WTC11 (cell line): ENCODE measurements at regions not wholly inside any gene's neighbourhood (a gene's known extent, or its start where the extent isn't known, plus 50 kb on each side); places are given as distances from the start of the nearest gene placed in this dataset.

Experiments used
- ATAC-seq: fragments of 200-7000 bp; cut with Tn5 transposase; 2 replicates; pipeline ENCODE4 v1.10.0; 2021; ENCODE audit warnings: mild to moderate bottlenecking, moderate library complexity
- CTCF ChIA-PET: fragments of 300-600 bp; sonication (Branson Sonifier 250); formaldehyde crosslinking; loops from one replicate; lab custom pipeline; 2021; ENCODE audit warnings: antibody characterized with exemption; lab: Charles Lee
- POLR2A ChIA-PET: fragments of 350-600 bp; sonication (Branson Sonifier 250); formaldehyde crosslinking; loops from one replicate; lab custom pipeline; 2021; ENCODE audit warnings: antibody characterized with exemption; lab: Charles Lee
- DNase-seq: peaks from one replicate; pipeline ENCODE4 v3.0.0; 2021; ENCODE audit warnings: low spot score
- H3K27ac Mint-ChIP-seq: 2 replicates; pipeline ENCODE4 v1.8.0; 2021; ENCODE audit warnings: mixed read lengths
- H3K27me3 Mint-ChIP-seq: 2 replicates; pipeline ENCODE4 v1.8.0; 2021; ENCODE audit warnings: low read depth, mild to moderate bottlenecking, moderate library complexity, mixed read lengths
- H3K36me3 Mint-ChIP-seq: 2 replicates; pipeline ENCODE4 v1.8.0; 2021; ENCODE audit warnings: mixed read lengths
- H3K4me1 Mint-ChIP-seq: 2 replicates; pipeline ENCODE4 v1.8.0; 2022; ENCODE audit warnings: mixed read lengths
- H3K4me3 Mint-ChIP-seq: 2 replicates; pipeline ENCODE4 v1.8.0; 2021; ENCODE audit warnings: mild to moderate bottlenecking, moderate library complexity, mixed read lengths
- H3K9me3 Mint-ChIP-seq: 2 replicates; pipeline ENCODE4 v1.8.0; 2021; ENCODE audit warnings: mixed read lengths
- ATF1 ChIP-seq: sonication (generic); formaldehyde crosslinking; IDR thresholded peaks from 2 replicates; pipeline ENCODE4 v1.8.1; 2023; ENCODE audit warnings: mild to moderate bottlenecking, moderate library complexity, missing genetic modification reagents
- CBFB ChIP-seq: sonication (generic); formaldehyde crosslinking; IDR thresholded peaks from 2 replicates; pipeline ENCODE4 v1.8.1; 2022; ENCODE audit warnings: mild to moderate bottlenecking, low read depth, missing genetic modification reagents
- CREM ChIP-seq: sonication (generic); formaldehyde crosslinking; IDR thresholded peaks from 2 replicates; pipeline ENCODE4 v1.8.1; 2022; ENCODE audit warnings: mild to moderate bottlenecking, missing genetic modification reagents, moderate library complexity
- ESRRA ChIP-seq: sonication (generic); formaldehyde crosslinking; IDR thresholded peaks from 2 replicates; pipeline ENCODE4 v1.8.1; 2022; ENCODE audit warnings: mild to moderate bottlenecking, missing genetic modification reagents, borderline replicate concordance
- ETV6 ChIP-seq: sonication (generic); formaldehyde crosslinking; IDR thresholded peaks from 2 replicates; pipeline ENCODE4 v1.8.1; 2022; ENCODE audit warnings: mild to moderate bottlenecking, missing genetic modification reagents
- FOXJ3 ChIP-seq: sonication (generic); formaldehyde crosslinking; IDR thresholded peaks from 2 replicates; pipeline ENCODE4 v1.9.0; 2021; ENCODE audit warnings: missing genetic modification reagents, mild to moderate bottlenecking, borderline replicate concordance
- KAT7 ChIP-seq: sonication (generic); formaldehyde crosslinking; IDR thresholded peaks from 2 replicates; pipeline ENCODE4 v1.8.1; 2023; ENCODE audit warnings: missing genetic modification reagents, mild to moderate bottlenecking, borderline replicate concordance
- NFYB ChIP-seq: sonication (generic); formaldehyde crosslinking; conservative IDR thresholded peaks from 2 replicates; pipeline ENCODE4 v1.8.0; 2022; ENCODE audit warnings: low read depth, missing genetic modification reagents
- NR2C2 ChIP-seq: sonication (generic); formaldehyde crosslinking; IDR thresholded peaks from 2 replicates; pipeline ENCODE4 v1.8.0; 2022; ENCODE audit warnings: mild to moderate bottlenecking, missing genetic modification reagents
- PRRX2 ChIP-seq: fragments of 250-450 bp; sonication (Bioruptor Pico); IDR thresholded peaks from 2 replicates; pipeline ENCODE4 v1.8.0; 2021; ENCODE audit warnings: mild to moderate bottlenecking
- SMAD3 ChIP-seq: sonication (generic); formaldehyde crosslinking; IDR thresholded peaks from 2 replicates; pipeline ENCODE4 v1.8.0; 2022; ENCODE audit warnings: missing genetic modification reagents, mild to moderate bottlenecking, borderline replicate concordance
- SP1 ChIP-seq: sonication (generic); formaldehyde crosslinking; conservative IDR thresholded peaks from 2 replicates; pipeline ENCODE4 v1.8.1; 2022; ENCODE audit warnings: missing genetic modification reagents
- TCF7 ChIP-seq: sonication (generic); formaldehyde crosslinking; IDR thresholded peaks from 2 replicates; pipeline ENCODE4 v1.8.0; 2022; ENCODE audit warnings: mild to moderate bottlenecking, low read depth, missing genetic modification reagents, moderate library complexity
- USF1 ChIP-seq: sonication (generic); formaldehyde crosslinking; IDR thresholded peaks from 2 replicates; pipeline ENCODE4 v1.8.0; 2022; ENCODE audit warnings: mild to moderate bottlenecking, missing genetic modification reagents
- USF2 ChIP-seq: sonication (generic); formaldehyde crosslinking; IDR thresholded peaks from 2 replicates; pipeline ENCODE4 v1.8.1; 2023; ENCODE audit warnings: mild to moderate bottlenecking, missing genetic modification reagents, moderate library complexity
- ZNF138 ChIP-seq: sonication (generic); formaldehyde crosslinking; conservative IDR thresholded peaks from 2 replicates; pipeline ENCODE4 v1.8.1; 2022; ENCODE audit warnings: mild to moderate bottlenecking, moderate library complexity, missing genetic modification reagents
- ZNF416 ChIP-seq: fragments of 250-450 bp; sonication (Bioruptor Pico); IDR thresholded peaks from 2 replicates; pipeline ENCODE4 v1.9.0; 2021; ENCODE audit warnings: mild to moderate bottlenecking, inconsistent platforms
- ZNF671 ChIP-seq: fragments of 250-450 bp; sonication (Bioruptor Pico); IDR thresholded peaks from 2 replicates; pipeline ENCODE4 v1.8.0; 2021; ENCODE audit warnings: mild to moderate bottlenecking
- TF ChIP-seq, protein P1 (sequence below): fragments of 250-450 bp; sonication (Bioruptor Pico); IDR thresholded peaks from 2 replicates; pipeline ENCODE4 v1.9.0; 2021; ENCODE audit warnings: mild to moderate bottlenecking
- TF ChIP-seq, protein P2 (sequence below): fragments of 250-450 bp; sonication (Bioruptor Pico); IDR thresholded peaks from 2 replicates; pipeline ENCODE4 v1.9.0; 2021; ENCODE audit warnings: mild to moderate bottlenecking, borderline replicate concordance
- TF ChIP-seq, protein P3 (sequence below): sonication (generic); formaldehyde crosslinking; IDR thresholded peaks from 2 replicates; pipeline ENCODE4 v1.8.1; 2022; ENCODE audit warnings: low read depth, mild to moderate bottlenecking, moderate library complexity, missing genetic modification reagents, borderline replicate concordance
- TF ChIP-seq, protein P4 (sequence below): sonication (generic); formaldehyde crosslinking; IDR thresholded peaks from 2 replicates; pipeline ENCODE4 v1.8.1; 2023; ENCODE audit warnings: mild to moderate bottlenecking, missing genetic modification reagents, moderate library complexity
- TF ChIP-seq, protein P5 (sequence below): fragments of 200-600 bp; IDR thresholded peaks from 2 replicates; pipeline ENCODE4 v1.8.0; 2022; ENCODE audit warnings: antibody characterized with exemption

- H3K4me3 Mint-ChIP-seq = no peak overlapping the region
- no peak for DNase-seq
- H3K4me1 Mint-ChIP-seq = no peaks in the 10 kb centered on the region
- TF ChIP-seq ZNF138 = no peak
- no peak for TF ChIP-seq USF2 (CRISPR knock-in tag)
- TF ChIP-seq, protein P1, sequence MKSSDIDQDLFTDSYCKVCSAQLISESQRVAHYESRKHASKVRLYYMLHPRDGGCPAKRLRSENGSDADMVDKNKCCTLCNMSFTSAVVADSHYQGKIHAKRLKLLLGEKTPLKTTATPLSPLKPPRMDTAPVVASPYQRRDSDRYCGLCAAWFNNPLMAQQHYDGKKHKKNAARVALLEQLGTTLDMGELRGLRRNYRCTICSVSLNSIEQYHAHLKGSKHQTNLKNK (CRISPR knock-in tag) = no peak
- TF ChIP-seq ATF1 (CRISPR knock-in tag) = no peak
- no peak for TF ChIP-seq PRRX2 (CRISPR knock-in tag)
- TF ChIP-seq, protein P2, sequence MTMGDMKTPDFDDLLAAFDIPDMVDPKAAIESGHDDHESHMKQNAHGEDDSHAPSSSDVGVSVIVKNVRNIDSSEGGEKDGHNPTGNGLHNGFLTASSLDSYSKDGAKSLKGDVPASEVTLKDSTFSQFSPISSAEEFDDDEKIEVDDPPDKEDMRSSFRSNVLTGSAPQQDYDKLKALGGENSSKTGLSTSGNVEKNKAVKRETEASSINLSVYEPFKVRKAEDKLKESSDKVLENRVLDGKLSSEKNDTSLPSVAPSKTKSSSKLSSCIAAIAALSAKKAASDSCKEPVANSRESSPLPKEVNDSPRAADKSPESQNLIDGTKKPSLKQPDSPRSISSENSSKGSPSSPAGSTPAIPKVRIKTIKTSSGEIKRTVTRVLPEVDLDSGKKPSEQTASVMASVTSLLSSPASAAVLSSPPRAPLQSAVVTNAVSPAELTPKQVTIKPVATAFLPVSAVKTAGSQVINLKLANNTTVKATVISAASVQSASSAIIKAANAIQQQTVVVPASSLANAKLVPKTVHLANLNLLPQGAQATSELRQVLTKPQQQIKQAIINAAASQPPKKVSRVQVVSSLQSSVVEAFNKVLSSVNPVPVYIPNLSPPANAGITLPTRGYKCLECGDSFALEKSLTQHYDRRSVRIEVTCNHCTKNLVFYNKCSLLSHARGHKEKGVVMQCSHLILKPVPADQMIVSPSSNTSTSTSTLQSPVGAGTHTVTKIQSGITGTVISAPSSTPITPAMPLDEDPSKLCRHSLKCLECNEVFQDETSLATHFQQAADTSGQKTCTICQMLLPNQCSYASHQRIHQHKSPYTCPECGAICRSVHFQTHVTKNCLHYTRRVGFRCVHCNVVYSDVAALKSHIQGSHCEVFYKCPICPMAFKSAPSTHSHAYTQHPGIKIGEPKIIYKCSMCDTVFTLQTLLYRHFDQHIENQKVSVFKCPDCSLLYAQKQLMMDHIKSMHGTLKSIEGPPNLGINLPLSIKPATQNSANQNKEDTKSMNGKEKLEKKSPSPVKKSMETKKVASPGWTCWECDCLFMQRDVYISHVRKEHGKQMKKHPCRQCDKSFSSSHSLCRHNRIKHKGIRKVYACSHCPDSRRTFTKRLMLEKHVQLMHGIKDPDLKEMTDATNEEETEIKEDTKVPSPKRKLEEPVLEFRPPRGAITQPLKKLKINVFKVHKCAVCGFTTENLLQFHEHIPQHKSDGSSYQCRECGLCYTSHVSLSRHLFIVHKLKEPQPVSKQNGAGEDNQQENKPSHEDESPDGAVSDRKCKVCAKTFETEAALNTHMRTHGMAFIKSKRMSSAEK = no peak
- TF ChIP-seq CBFB (CRISPR knock-in tag) = no peak
- no peak for TF ChIP-seq FOXJ3
- TF ChIP-seq SMAD3 = no peak
- TF ChIP-seq USF1 (CRISPR knock-in tag) = no peak
- TF ChIP-seq TCF7 (CRISPR knock-in tag) = no peak
- TF ChIP-seq KAT7 (CRISPR knock-in tag) = no peak
- no peak for TF ChIP-seq NR2C2 (CRISPR knock-in tag)
- TF ChIP-seq ETV6 (CRISPR knock-in tag) = no peak
- TF ChIP-seq ZNF416 (CRISPR knock-in tag) = no peak
- no peak for TF ChIP-seq NFYB
- TF ChIP-seq, protein P3, sequence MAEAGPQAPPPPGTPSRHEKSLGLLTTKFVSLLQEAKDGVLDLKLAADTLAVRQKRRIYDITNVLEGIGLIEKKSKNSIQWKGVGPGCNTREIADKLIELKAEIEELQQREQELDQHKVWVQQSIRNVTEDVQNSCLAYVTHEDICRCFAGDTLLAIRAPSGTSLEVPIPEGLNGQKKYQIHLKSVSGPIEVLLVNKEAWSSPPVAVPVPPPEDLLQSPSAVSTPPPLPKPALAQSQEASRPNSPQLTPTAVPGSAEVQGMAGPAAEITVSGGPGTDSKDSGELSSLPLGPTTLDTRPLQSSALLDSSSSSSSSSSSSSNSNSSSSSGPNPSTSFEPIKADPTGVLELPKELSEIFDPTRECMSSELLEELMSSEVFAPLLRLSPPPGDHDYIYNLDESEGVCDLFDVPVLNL (CRISPR knock-in tag) = no peak
- no peak for TF ChIP-seq SP1 (CRISPR knock-in tag)
- POLR2A ChIA-PET = no interaction called here
- no peaks in the 10 kb centered on the region for H3K9me3 Mint-ChIP-seq
- CTCF ChIA-PET = no interaction called here
- no peaks in the 10 kb centered on the region for H3K27me3 Mint-ChIP-seq
- no peak for ATAC-seq
- H3K36me3 Mint-ChIP-seq = no peaks in the 10 kb centered on the region
- H3K27ac Mint-ChIP-seq = no peak overlapping the region
Measured at GRCh38 chr2:117118994-117119393, 695.5 kb upstream of the DDX18 start.

GRCh38 chr2:117123362-117123761, 691.1 kb upstream of the DDX18 start:
- Mint-ChIP-seq H3K27me3 (no peaks in the 10 kb centered on the region), H3K36me3 (no peaks in the 10 kb centered on the region), H3K27ac (no peak overlapping the region), H3K9me3 (peaks cover 7% of the 10 kb centered on the region), H3K4me1 (no peaks in the 10 kb centered on the region), H3K4me3 (no peak overlapping the region)
- no peak for TF ChIP-seq USF2 (CRISPR knock-in tag)
- no peak for TF ChIP-seq KAT7 (CRISPR knock-in tag)
- no peak for TF ChIP-seq ZNF671
- TF ChIP-seq, protein P4, sequence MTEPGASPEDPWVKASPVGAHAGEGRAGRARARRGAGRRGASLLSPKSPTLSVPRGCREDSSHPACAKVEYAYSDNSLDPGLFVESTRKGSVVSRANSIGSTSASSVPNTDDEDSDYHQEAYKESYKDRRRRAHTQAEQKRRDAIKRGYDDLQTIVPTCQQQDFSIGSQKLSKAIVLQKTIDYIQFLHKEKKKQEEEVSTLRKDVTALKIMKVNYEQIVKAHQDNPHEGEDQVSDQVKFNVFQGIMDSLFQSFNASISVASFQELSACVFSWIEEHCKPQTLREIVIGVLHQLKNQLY = no peak
- TF ChIP-seq, protein P5, sequence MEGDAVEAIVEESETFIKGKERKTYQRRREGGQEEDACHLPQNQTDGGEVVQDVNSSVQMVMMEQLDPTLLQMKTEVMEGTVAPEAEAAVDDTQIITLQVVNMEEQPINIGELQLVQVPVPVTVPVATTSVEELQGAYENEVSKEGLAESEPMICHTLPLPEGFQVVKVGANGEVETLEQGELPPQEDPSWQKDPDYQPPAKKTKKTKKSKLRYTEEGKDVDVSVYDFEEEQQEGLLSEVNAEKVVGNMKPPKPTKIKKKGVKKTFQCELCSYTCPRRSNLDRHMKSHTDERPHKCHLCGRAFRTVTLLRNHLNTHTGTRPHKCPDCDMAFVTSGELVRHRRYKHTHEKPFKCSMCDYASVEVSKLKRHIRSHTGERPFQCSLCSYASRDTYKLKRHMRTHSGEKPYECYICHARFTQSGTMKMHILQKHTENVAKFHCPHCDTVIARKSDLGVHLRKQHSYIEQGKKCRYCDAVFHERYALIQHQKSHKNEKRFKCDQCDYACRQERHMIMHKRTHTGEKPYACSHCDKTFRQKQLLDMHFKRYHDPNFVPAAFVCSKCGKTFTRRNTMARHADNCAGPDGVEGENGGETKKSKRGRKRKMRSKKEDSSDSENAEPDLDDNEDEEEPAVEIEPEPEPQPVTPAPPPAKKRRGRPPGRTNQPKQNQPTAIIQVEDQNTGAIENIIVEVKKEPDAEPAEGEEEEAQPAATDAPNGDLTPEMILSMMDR = no peak
- no peak for TF ChIP-seq CREM
- TF ChIP-seq, protein P1 (CRISPR knock-in tag) = no peak
- no peak for TF ChIP-seq ESRRA (CRISPR knock-in tag)
- TF ChIP-seq NFYB = no peak
- POLR2A ChIA-PET = no interaction called here
- no peak for DNase-seq
- CTCF ChIA-PET = no interaction called here
- ATAC-seq = no peak
